ENCODE measurements at regions not wholly inside any gene's neighbourhood (a gene's known extent, or its start where the extent isn't known, plus 50 kb on each side); places are given as distances from the start of the nearest gene placed in this dataset.
A peak's percentile ranks its signal among the peaks of the same experiment; 100 is the strongest.

DNA sequence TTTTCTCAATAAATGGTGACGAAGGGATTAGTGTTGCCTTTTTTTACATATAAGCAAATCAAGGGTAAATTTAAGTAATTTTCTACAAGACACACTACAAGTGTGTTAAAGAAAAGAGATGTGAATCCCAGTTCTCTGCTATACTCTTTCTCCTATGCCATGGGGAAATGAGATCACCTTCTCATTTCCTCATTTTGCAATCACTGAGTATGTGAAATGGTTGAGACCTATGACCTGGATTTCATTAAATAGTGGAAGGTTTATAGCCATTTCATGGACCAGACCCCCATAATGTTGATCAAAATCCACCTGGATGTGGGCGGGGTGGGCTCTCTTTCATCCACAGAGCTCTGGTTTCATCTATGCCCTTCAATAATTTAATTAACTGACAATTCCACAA, 66.9 kb upstream of the SLIT3 start:
- TF ChIP-seq, protein P1, sequence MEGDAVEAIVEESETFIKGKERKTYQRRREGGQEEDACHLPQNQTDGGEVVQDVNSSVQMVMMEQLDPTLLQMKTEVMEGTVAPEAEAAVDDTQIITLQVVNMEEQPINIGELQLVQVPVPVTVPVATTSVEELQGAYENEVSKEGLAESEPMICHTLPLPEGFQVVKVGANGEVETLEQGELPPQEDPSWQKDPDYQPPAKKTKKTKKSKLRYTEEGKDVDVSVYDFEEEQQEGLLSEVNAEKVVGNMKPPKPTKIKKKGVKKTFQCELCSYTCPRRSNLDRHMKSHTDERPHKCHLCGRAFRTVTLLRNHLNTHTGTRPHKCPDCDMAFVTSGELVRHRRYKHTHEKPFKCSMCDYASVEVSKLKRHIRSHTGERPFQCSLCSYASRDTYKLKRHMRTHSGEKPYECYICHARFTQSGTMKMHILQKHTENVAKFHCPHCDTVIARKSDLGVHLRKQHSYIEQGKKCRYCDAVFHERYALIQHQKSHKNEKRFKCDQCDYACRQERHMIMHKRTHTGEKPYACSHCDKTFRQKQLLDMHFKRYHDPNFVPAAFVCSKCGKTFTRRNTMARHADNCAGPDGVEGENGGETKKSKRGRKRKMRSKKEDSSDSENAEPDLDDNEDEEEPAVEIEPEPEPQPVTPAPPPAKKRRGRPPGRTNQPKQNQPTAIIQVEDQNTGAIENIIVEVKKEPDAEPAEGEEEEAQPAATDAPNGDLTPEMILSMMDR (IDR thresholded peaks at IDR 0.05; ENCODE audit: extremely low read depth in 1 of 2, insufficient read depth in 1 of 2, low read depth in 1 of 2, low read length in 2 of 2), result no peak
- TF ChIP-seq POLR2A (IDR thresholded peaks at IDR 0.05; ENCODE audit: low read depth, low read length) (no peak), EZH2 (IDR thresholded peaks at IDR 0.05; ENCODE audit: borderline replicate concordance, low read depth, low read length, severe bottlenecking) (no peak), FOS (IDR thresholded peaks at IDR 0.05; ENCODE audit: borderline replicate concordance, insufficient read depth, low read length) (peak; percentile 33), POLR2AphosphoS5 (IDR thresholded peaks at IDR 0.05; ENCODE audit: insufficient read depth, low read depth, low read length) (no peak), MYC (IDR thresholded peaks at IDR 0.05; ENCODE audit: low read depth, low read length) (no peak), JUN (IDR thresholded peaks at IDR 0.05; ENCODE audit: borderline replicate concordance, insufficient read depth, insufficient read length, low read depth) (peak; percentile 28)
- TF ChIP-seq, protein P2, sequence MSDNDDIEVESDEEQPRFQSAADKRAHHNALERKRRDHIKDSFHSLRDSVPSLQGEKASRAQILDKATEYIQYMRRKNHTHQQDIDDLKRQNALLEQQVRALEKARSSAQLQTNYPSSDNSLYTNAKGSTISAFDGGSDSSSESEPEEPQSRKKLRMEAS (IDR thresholded peaks at IDR 0.05; ENCODE audit: insufficient read depth, insufficient read length), result no peak

Data from endothelial cell of umbilical vein (primary cell).